ENCODE measurements at regions not wholly inside any gene's neighbourhood (a gene's known extent, or its start where the extent isn't known, plus 50 kb on each side); places are given as distances from the start of the nearest gene placed in this dataset.

DNA sequence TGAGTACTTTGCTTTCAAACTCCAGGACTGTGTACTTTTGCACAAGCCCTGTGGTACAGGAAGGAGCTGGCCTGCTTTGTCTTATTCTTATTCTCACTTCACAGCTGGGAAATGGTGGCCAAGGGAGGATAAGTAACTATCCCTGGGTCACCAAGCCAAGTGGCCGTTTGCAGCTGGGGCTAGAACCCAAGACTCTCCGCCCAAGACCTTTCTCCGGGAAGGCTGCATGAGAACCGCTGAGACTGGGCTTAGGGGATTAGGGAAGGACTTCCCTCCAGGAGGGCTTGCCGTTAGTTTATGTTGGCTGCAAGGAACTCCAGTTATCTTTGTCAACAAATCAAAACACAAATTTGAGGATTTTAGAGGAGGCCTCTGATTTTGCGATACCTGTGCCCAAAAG, 109.5 kb upstream of the ADRA1D start:
- TF ChIP-seq, protein P1, sequence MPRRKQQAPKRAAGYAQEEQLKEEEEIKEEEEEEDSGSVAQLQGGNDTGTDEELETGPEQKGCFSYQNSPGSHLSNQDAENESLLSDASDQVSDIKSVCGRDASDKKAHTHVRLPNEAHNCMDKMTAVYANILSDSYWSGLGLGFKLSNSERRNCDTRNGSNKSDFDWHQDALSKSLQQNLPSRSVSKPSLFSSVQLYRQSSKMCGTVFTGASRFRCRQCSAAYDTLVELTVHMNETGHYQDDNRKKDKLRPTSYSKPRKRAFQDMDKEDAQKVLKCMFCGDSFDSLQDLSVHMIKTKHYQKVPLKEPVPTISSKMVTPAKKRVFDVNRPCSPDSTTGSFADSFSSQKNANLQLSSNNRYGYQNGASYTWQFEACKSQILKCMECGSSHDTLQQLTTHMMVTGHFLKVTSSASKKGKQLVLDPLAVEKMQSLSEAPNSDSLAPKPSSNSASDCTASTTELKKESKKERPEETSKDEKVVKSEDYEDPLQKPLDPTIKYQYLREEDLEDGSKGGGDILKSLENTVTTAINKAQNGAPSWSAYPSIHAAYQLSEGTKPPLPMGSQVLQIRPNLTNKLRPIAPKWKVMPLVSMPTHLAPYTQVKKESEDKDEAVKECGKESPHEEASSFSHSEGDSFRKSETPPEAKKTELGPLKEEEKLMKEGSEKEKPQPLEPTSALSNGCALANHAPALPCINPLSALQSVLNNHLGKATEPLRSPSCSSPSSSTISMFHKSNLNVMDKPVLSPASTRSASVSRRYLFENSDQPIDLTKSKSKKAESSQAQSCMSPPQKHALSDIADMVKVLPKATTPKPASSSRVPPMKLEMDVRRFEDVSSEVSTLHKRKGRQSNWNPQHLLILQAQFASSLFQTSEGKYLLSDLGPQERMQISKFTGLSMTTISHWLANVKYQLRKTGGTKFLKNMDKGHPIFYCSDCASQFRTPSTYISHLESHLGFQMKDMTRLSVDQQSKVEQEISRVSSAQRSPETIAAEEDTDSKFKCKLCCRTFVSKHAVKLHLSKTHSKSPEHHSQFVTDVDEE (CRISPR knock-in tag; IDR thresholded peaks at IDR 0.05) = no peak
- TF ChIP-seq CSDC2 (CRISPR knock-in tag; IDR thresholded peaks at IDR 0.05) (no peak), PATZ1 (CRISPR knock-in tag; IDR thresholded peaks at IDR 0.05; ENCODE audit: borderline replicate concordance) (no peak), ZNF8 (CRISPR knock-in tag; IDR thresholded peaks at IDR 0.05) (no peak), ZC3H10 (CRISPR knock-in tag; IDR thresholded peaks at IDR 0.05) (no peak), ZFP30 (CRISPR knock-in tag; IDR thresholded peaks at IDR 0.05) (no peak), PPARA (CRISPR knock-in tag; IDR thresholded peaks at IDR 0.05; ENCODE audit: borderline replicate concordance) (no peak), OSR1 (CRISPR knock-in tag; IDR thresholded peaks at IDR 0.05) (no peak), RARB (CRISPR knock-in tag; IDR thresholded peaks at IDR 0.05) (no peak), TOX (CRISPR knock-in tag; IDR thresholded peaks at IDR 0.05; ENCODE audit: borderline replicate concordance) (no peak), ZFP3 (CRISPR knock-in tag; IDR thresholded peaks at IDR 0.05) (no peak)
